Hematopoietic multipotent progenitor cell treated with erythropoietin and hydrocortisone succinate and interleukin-3 and kit ligand, for 17 days (in vitro differentiated cells): ENCODE measurements at regions not wholly inside any gene's neighbourhood (a gene's known extent, or its start where the extent isn't known, plus 50 kb on each side); places are given as distances from the start of the nearest gene placed in this dataset.
A peak's percentile ranks its signal among the peaks of the same experiment; 100 is the strongest.

Experiments used
- DNase-seq: peaks from one replicate; pipeline ENCODE4 v3.0.0-alpha.2; 2015; ENCODE audit warnings: low spot score

- no peak for DNase-seq
Observed at GRCh38 chr2:16561676-16562075, 104.0 kb downstream of the CYRIA start.

DNA sequence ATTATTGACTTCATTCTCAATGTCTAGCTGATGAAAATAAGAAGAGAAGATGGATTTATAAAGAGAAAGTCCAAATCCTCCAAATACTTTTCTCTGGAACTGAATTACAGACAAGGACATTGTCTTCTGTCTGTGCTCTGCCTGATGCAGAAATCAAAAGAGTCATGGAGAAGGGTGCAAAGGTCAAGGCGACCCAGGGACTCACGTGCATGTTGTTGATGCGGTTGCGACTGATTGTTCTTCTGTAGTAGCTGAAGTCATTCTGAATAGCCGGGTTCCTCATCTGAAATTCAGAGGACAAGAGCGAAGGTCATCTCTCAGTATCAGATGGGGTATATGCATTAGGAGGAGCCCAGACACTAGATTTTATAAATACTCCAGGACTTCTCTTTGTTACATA lies 104.4 kb downstream of the CYRIA start:
- DNase-seq, result no peak

DNA sequence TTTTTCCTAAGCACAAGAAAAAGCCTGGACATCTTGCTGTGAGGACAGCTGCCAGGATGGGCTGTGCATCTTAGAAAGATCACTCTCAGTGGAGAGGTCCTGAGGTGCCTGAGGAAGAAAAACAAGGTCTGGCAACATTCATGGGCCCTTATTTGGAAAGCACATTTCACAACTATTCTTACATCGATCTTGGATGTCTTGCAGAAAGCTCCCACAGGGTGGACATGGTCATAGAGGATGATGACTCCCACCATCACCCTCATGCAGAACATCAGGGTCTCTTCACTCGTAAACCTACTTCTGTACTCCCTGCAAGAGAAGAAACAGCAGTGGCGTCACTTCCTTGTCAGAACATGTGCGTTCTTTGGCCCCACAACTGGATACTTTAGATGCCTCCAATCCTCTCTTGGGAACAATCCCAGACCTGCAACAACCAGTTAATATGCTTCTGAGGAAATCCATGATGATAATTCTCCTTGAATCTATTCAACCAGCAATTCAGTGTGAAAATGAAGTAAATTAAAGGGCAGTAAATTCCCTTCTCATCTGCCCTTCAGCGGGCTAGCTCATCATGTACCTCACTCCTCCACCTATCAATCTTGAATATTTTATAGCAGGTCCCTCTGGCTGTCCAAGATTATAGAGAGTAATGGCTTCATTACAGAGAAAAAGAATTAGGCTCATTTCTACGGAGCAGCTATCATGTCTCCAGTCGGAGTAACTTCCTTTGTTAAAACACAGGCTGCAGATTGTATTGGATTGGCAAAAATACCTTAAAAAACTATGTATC lies 106.2 kb downstream of the CYRIA start:
- no peak for DNase-seq

DNA sequence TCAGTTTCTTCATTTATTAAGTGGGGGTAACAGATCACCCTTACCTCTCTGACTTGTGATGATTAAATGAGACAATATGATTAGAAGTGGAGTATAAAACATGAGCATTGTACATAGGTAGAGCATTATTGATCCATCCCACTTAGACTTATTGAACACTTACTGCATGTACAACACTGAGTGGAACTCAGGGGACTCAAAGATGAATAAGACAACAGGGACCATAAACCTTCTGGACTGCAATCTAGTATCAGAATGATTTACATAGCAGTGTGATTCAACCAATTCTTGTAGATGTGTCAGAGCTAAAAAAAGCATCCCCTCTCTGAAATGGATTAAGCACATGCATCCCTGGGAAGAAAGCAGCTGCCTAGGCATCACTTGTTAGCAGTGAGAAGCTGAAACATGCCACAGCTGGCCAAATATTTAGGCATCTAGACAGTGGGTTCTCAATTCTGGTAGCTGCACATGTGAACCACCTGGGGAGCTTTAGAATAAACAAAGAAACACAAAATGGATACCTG lies 111.5 kb downstream of the CYRIA start:
- no peak for DNase-seq

DNA sequence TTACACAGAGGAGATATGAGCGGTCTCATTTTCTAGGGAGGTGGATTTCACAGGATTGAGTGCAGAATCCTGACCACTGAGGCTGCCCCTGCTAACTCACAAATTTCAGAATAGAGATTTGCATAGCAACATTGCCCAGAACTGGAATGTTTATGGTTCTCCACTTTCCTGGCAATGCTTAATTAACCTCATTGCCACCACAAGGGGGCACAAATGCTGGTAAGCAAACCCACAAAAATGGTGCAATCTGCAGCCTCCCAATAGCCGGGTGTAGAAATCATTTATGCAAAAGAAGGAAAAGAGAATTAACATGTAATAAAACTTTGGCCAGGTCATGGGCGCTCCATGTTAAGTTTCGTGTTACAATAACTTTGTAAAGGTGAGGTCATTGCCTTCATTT lies 112.4 kb downstream of the CYRIA start:
- DNase-seq, result no peak

DNA sequence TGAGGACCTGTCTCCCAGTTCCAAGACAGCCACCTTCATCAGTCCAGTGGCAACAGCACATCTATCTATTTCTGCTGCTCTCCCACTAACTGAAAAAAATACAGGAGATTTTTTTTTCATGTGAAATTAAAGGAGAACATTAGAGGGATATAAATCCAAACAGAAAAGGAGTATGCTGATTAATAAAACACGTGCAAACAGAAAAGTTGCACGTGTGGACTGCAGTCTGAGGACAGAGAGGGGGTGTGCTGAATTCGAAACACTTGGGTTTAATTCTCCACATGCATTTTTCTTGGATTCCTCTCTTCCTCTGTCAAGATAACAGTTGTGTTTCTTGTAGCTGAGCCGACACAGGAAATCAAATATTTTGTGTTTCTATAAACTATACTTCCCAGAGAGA lies 113.4 kb downstream of the CYRIA start:
- no peak for DNase-seq

GRCh38 chr2:16548036-16548435 lies 117.6 kb downstream of the CYRIA start:
- no peak for DNase-seq

GRCh38 chr2:16546128-16546754 lies 119.4 kb downstream of the CYRIA start:
- DNase-seq, result no peak

DNA sequence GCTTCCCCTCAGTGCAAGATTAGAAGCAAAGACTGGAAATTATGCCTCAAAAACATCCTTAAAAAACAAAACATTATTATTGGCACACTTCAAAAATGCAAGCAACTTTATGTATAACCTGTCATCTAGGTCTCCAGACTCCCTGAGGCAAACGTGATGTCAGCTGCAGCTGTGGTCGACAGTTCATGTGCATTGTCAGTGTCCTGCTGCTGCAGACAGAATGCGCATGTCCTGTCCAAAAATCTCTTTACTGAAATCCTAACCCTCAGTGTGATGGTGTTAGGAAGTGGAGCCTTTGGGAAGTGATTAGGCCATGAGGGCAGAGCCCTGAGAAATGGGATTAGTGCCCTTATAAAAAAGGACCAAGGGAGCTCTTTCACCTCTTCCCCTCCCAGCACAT lies 126.9 kb downstream of the CYRIA start:
- DNase-seq, result no peak

DNA sequence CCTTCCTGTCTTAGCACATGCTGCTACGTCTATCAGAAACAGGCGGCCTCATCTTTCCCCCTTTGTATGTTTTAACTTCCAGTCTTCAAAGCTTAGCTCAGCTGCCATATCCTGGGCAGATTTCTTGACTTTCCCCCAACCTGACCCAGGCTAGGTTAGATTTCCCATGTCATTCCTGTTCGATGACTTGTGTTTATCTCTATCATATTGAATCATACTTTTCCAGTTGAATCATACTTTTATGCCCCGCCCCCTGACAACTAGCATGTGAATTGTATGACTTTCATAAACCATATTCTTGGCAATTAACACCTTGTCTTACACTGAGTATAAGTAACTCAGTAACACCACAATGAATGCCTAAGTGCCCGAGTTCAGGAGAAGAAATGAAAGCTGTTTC lies 128.3 kb downstream of the CYRIA start:
- no peak for DNase-seq

- DNase-seq, result no peak
Observed at GRCh38 chr2:16526193-16526592, 139.4 kb downstream of the CYRIA start.

DNA sequence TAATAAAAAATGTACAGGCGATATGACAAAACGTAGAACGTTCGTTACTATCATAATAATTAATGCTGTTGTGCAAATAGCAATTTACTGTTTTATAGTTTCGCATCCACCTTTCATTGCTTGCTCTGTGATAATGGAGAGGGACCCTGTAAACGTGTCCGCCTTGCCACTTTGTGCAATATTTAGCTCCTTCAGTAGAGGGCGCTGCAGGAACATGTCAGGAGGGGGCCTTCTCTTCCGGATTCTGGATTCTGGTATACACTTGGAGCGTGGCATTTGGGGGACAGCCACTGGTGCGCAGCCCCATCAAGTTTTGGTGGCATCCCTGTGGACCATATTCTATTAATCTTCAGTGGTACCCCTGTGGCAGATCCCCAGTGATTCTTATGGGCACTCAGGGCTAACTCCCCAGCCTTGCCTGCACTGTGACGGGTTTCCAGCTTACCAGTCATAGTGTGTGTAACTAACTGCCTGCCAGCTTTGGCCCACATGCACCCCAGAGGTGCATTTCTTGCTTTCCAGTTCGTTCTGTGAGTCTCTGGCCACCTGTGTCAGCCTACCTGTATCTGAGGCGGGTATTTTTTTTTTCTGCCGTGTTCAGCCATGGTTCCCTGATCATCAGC lies 140.3 kb downstream of the CYRIA start:
- DNase-seq, result peak; percentile 13

GRCh38 chr2:16523711-16524110 lies 141.9 kb downstream of the CYRIA start:
- DNase-seq, result no peak

DNA sequence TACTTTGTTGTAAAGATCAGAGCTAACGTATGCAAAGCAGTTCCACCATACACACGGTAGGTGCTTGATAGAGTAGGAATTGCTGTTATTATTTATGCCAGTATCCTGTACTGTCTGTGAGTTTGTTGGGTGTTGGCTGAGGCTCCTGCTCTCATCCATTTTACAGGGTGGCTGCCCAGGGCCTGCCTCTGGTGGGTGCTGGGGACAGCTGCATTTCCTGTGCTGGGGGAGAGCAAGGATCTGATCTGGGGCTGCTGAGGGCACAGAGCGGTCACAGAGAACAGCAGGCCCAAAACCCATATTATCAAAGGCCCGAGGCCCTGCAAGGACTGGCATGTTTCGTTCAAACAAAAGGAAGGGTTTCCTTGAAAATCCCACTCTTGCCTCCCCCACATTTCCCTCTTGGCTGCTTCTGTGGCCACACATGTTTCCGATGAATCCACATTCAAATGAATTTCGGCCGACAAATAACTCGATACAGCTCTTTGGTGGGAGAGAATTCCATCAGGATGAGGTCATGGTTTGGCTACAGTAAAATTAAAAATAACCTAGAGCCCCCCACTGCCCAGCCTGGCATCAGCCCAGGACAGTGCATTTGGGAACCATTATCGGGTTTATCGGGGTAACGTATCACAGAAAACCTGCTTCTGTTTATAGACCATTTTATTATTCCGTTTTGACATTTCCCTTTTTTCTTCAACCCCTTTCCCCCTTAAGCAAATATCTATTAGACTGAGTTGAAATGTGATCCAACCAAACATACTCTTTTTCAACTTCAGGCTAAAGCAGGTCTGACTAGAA lies 143.4 kb downstream of the CYRIA start:
- no peak for DNase-seq

DNA sequence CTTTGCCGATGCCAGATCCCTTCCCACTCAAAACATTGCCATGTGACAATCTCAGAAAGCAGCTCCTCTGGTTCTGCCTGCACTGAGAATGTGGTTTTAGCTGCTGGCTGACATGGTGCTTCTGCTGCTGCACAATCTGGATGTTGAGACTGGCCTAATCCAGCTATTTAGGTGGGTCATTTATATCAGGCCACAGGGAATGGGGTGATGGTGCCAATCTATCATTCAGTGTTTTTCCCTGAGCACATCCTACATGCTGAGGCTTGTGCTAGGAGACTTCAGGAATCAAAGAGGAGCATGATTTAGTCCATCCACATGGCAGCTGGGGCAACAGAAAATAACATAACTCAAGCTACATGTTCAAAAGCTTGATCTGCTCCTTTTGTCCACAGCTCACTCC lies 144.7 kb downstream of the CYRIA start:
- no peak for DNase-seq

GRCh38 chr2:16515696-16516095 lies 149.9 kb downstream of the CYRIA start:
- no peak for DNase-seq

DNA sequence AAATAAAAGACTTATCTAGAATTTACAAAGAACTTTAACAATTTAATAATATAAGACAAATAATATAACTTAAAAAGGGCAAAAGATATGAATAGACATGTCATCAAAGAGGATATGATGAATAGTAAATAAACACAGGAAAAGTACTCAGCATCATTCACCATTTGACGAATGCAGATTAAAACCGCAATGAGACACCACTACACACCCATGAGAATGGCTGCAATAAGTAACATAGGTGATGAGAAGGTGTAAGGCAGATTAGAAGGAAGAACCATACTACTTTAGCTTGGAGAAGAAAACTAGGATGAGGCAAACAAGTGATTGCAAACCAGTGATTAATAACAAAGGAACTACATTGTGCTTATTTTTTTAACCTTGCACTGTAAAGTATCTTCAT lies 152.0 kb downstream of the CYRIA start:
- no peak for DNase-seq

DNA sequence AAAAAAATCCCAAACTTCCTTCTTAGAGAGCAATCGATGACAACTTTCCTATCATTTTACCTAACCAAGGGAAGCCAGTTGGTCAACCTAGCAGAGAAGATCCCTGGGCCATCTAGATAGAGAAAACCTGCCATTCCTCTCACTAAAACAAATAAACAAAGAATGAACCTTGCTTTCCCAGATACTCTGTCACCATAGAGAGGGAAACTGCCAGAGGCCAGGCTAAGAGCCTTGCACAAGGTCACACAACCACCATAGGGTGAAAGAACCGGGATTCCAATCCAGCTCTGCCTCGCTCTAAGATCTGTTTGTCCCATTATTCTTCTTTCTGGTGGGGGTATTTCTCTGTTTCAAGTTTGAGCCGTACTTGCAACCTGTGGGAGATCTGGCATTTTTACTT lies 154.6 kb downstream of the CYRIA start:
- no peak for DNase-seq

DNA sequence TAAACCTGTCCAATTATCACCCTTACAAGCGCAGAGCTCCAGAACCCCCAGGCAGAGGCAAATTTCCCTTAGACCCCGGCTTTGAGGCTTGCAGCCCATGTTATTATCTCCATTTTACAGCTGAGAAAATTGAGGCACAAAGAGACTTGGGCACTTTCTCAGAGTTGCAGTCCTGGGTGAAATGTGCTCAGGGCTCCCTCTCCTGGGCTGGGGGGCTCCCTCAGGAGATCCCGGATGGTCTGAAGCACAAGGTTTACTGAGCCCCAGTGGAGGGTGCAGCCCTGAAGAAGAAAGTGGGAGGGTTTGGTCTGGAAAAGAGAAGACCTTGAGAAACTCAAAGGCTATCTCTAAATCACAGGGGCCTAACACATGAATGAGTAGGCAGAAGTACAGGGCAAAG lies 156.6 kb downstream of the CYRIA start:
- no peak for DNase-seq

DNA sequence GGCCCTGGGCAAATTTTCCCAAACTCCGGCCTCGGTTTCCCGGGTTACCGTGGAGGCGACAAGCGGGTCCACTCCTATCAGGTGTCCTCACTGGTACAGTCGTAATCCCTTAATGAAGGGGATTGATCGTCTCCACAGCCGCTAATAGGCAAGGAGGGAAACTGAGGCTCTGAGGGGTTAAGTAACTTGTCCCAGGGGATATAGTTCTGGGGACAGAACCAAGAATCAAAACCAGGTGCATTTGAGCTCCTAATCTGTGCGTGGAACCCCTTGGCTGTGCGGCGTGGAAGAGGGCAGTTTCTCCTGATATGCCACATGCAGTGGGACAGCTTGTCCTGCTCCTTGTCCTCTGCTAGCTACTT lies 157.2 kb downstream of the CYRIA start:
- no peak for DNase-seq

- DNase-seq, result no peak
Observed at GRCh38 chr2:16507655-16508489, 157.8 kb downstream of the CYRIA start.

DNA sequence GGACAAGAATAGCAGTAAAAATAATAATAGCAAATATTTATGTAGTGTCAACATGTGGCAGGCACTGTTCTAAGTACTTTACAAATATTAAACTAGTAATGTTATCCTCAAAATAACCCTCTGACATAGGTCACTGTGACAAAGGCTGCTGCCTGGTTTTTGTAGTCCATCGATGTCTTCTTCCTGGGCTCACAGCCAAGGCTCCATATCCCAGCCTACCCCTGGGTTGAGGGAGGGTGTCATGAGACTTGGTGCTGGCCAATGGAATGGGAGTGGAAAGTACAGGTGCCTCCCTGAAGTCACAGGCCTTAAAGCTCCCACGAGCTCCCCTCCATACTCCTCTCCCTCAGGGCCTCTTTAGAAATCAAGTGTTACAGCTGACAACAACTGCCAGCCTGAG lies 159.3 kb downstream of the CYRIA start:
- no peak for DNase-seq
